Neural progenitor cell (in vitro differentiated cells): ENCODE measurements at regions not wholly inside any gene's neighbourhood (a gene's known extent, or its start where the extent isn't known, plus 50 kb on each side); places are given as distances from the start of the nearest gene placed in this dataset.

Source experiments
- CTCF ChIP-seq: fragments of 200-600 bp; sonication (generic); IDR thresholded peaks from 2 replicates; pipeline ENCODE4 v1.5.1; 2017; ENCODE audit warnings: antibody characterized with exemption, mild to moderate bottlenecking
- EZH2 ChIP-seq: fragments of 200-600 bp; sonication (generic); IDR thresholded peaks from 2 replicates; pipeline ENCODE4 v1.6.1; 2017; ENCODE audit warnings: antibody characterized with exemption, mild to moderate bottlenecking, moderate library complexity

DNA sequence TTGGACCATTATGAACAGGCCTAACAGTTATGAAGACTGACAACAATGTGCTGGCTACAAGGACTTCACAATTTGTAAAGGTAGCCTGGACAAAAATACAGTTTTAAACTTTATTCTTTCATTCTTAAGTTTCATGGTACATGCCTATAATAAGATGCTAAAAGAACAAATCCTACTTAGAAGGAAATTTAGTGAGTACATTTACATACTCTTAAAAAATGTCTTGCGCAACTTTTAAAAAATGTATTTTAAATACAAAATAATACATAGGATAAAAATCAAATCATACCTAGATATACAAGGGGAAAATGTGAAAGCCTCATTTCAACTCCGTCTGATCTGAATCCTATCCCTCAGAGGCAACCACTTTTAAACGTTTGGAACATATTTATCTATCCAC lies 200.7 kb upstream of the SPIN4 start:
- TF ChIP-seq CTCF (no peak), EZH2 (no peak)
